HepG2 (cell line): ENCODE measurements at regions not wholly inside any gene's neighbourhood (a gene's known extent, or its start where the extent isn't known, plus 50 kb on each side); places are given as distances from the start of the nearest gene placed in this dataset.

Experiments
- ATAC-seq: fragments of 200-7000 bp; cut with Tn5 transposase; 3 replicates; pipeline ENCODE4 v1.9.1; 2020; ENCODE audit warnings: mild to moderate bottlenecking, moderate library complexity
- BruUV-seq: library from RNA; stranded (reverse); fragments of 400-500 nt; replicated peaks from 2 replicates; lab custom pipeline; 2021; lab: Mats Ljungman, UMichigan
- CTCF ChIA-PET: fragments of 300-600 bp; formaldehyde crosslinking; extraction: SDS; loops from one replicate; lab custom pipeline; 2021; ENCODE audit warnings: low total read pairs, inconsistent platforms, low intra/inter-chr PET ratio; lab: Yijun Ruan, JAX
- POLR2A ChIA-PET: fragments of 350-600 bp; sonication (Branson Sonifier 250); formaldehyde crosslinking; loops from one replicate; lab custom pipeline; 2020; ENCODE audit warnings: antibody characterized with exemption, inconsistent platforms; lab: Yijun Ruan, JAX
- DNase-seq: peaks from one replicate; pipeline ENCODE4 v3.0.0-alpha.2; 2015; ENCODE audit warnings: low spot score
- FAIRE-seq: peaks from 3 replicates; lab custom pipeline; 2011; peaks lifted over from hg19 to GRCh38; lab: Jason Lieb, UNC
- H2AFZ ChIP-seq: one replicate; pipeline ENCODE4 v1.6.1; 2011; ENCODE audit warnings: low read length, inconsistent platforms
- H3K27ac ChIP-seq: fragments of 300-600 bp; 3 replicates; pipeline ENCODE4 v1.8.0; 2011; ENCODE audit warnings: mixed run types, mild to moderate bottlenecking, mixed read lengths, low read length, inconsistent platforms; ENCODE audit not compliant: insufficient read depth; ENCODE audit errors: extremely low read length
- H3K27me3 ChIP-seq, 2 experiments: fragments of 200-600 bp in 1 of 2; 2 replicates in 1 of 2; 3 replicates in 1 of 2; pipeline versions ENCODE4 v1.6.0 to v1.8.0; 2011; ENCODE audit warnings: low read length in 2 of 2, mild to moderate bottlenecking in 2 of 2, moderate library complexity in 2 of 2, inconsistent platforms in 1 of 2; ENCODE audit not compliant: insufficient read depth in 2 of 2, control insufficient read depth in 1 of 2
- H3K36me3 ChIP-seq, 2 experiments: fragments of 200-600 bp in 1 of 2; replicated peaks in 1 of 2; 2 replicates in 1 of 2; 3 replicates in 1 of 2; pipeline versions ENCODE4 v1.5.1 to v1.8.0; 2011; ENCODE audit warnings: low read length in 2 of 2, inconsistent platforms in 1 of 2; ENCODE audit not compliant: insufficient read depth in 2 of 2, control insufficient read depth in 1 of 2
- H3K4me1 ChIP-seq: 2 replicates; pipeline ENCODE4 v1.5.1; 2012; ENCODE audit warnings: low read length, inconsistent platforms; ENCODE audit not compliant: insufficient read depth
- H3K4me2 ChIP-seq: 2 replicates; pipeline ENCODE4 v1.6.0; 2011; ENCODE audit warnings: low read depth, low read length, inconsistent platforms
- H3K4me3 ChIP-seq, 3 experiments: fragments of 200-600 bp in 1 of 3; sonication (generic), shearing (Covaris generic) in 1 of 3; replicated peaks in 1 of 3; 2 replicates each; pipeline ENCODE4 v1.5.1; 2011 to 2016; ENCODE audit warnings: low read length in 3 of 3, inconsistent platforms in 2 of 3, low read depth in 2 of 3, mild to moderate bottlenecking in 2 of 3, control low read depth in 1 of 3, mixed read lengths in 1 of 3; ENCODE audit not compliant: insufficient read depth in 1 of 3
- H3K79me2 ChIP-seq: one replicate; pipeline ENCODE4 v1.6.1; 2011; ENCODE audit warnings: low read length, inconsistent platforms; ENCODE audit not compliant: insufficient read depth
- H3K9ac ChIP-seq: 2 replicates; pipeline ENCODE4 v1.6.0; 2011; ENCODE audit warnings: mild to moderate bottlenecking, low read depth, low read length, inconsistent platforms; ENCODE audit not compliant: insufficient read depth
- H3K9me3 ChIP-seq: 2 replicates; pipeline ENCODE4 v1.5.1; 2012; ENCODE audit warnings: mild to moderate bottlenecking, low read length
- H4K20me1 ChIP-seq: 2 replicates; pipeline ENCODE4 v1.6.0; 2011; ENCODE audit warnings: inconsistent platforms, mild to moderate bottlenecking, low read length, moderate library complexity; ENCODE audit not compliant: insufficient read depth
- CHD4 ChIP-seq: fragments of 200-600 bp; sonication (generic); IDR thresholded peaks from 2 replicates; pipeline ENCODE4 v1.7.0; 2017; ENCODE audit warnings: mild to moderate bottlenecking, low read length, borderline replicate concordance
- SCMH1 ChIP-seq: sonication (generic); formaldehyde crosslinking; IDR thresholded peaks from 2 replicates; pipeline ENCODE4 v1.9.0; 2021; ENCODE audit warnings: missing genetic modification reagents, mild to moderate bottlenecking, borderline replicate concordance
- TMF1 ChIP-seq: sonication (generic); formaldehyde crosslinking; IDR thresholded peaks from 2 replicates; pipeline ENCODE4 v1.8.1; 2022; ENCODE audit warnings: low read depth, missing genetic modification reagents
- ZFP36 ChIP-seq: fragments of 150-350 bp; IDR thresholded peaks from 2 replicates; pipeline ENCODE4 v1.6.1; 2018; ENCODE audit warnings: borderline replicate concordance, low read length, low read depth; ENCODE audit not compliant: partially characterized antibody
- ZMYM3 ChIP-seq: sonication (generic); formaldehyde crosslinking; IDR thresholded peaks from 2 replicates; pipeline ENCODE4 v1.5.1; 2020; ENCODE audit warnings: mild to moderate bottlenecking, missing genetic modification reagents
- WGBS: methylation state at CpG from one replicate; pipeline ENCODE4 v1.1.6; 2017; ENCODE audit warnings: low lambda C conversion rate; 5-methylcytosine and 5-hydroxymethylcytosine counted together
- in situ Hi-C: cut with HindIII; loops from 2 replicates; pipeline ENCODE4 v1.10.0; 2017; ENCODE audit warnings: low pct_unique_long_range_greater_than_20kb; ENCODE audit not compliant: extremely low pct_ligation_motif_present
- intact Hi-C: fragments of 100-400 bp; cut with micrococcal nuclease; formaldehyde crosslinking; loops from one replicate; pipeline ENCODE4 v1.10.0; 2022; ENCODE audit not compliant: unreplicated experiment
- TF ChIP-seq, protein P1 (sequence below): sonication (generic); formaldehyde crosslinking; IDR thresholded peaks from 2 replicates; pipeline ENCODE4 v1.5.1; 2020; ENCODE audit warnings: mild to moderate bottlenecking, missing genetic modification reagents, borderline replicate concordance

DNA sequence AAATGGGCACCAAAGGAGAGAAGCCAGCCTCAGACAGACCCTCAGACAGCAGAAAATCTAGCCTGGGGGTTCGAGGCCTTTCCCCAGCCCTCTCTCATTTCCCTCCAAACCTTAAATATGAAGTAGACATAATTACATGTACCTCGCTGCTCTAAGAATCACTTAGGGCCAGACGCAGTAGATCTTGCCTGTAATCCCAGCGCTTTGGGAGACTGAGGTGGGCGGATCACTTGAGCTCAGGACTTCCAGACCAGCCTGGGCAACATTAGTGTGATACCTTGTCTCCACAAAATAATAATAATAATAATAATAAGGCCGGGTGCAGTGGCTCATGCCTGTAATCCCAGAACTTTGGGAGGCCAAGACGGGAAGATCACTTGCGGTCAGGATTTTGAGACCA is 52.1 kb upstream of the WNT7B start (continued):
- TF ChIP-seq, protein P1, sequence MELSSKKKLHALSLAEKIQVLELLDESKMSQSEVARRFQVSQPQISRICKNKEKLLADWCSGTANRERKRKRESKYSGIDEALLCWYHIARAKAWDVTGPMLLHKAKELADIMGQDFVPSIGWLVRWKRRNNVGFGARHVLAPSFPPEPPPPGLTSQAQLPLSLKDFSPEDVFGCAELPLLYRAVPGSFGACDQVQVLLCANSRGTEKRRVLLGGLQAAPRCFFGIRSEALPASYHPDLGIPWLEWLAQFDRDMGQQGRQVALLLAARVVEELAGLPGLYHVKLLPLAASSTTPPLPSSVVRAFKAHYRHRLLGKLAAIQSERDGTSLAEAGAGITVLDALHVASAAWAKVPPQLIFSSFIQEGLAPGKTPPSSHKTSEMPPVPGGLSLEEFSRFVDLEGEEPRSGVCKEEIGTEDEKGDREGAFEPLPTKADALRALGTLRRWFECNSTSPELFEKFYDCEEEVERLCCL (CRISPR knock-in tag): no peak
- no peak for TF ChIP-seq TMF1 (CRISPR knock-in tag)

DNA sequence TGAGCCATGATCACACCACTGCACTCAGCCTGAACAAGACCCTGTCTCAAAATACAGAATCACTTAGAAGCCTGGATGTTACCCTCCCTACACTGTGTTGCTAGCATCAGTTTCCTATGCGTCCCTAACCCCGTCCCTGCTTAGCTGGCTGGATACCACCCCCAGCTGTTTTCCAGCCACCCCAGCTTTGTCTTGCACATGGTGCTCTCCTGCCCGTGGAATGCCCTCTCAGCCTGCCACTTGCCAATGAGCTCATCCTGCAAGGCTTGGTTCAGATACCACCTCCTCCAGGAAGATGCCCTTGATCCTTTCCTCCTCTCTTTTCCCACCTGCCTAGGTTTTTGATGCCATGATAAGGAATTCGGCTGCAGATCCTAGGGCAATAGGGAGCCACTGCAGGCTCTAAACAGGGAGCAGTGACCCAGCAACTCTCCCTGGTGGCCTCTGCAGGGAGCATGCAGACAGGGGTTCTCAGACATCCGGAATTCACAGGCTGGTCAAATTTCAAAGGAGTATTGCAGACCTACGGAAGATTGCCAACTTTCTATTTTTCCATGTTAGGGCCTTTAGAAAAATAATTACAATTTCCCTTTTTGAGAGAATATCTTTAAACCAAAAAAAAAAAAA is 52.7 kb upstream of the WNT7B start:
- Histone ChIP-seq H3K4me2 (no peak overlapping the region), H3K9me3 (no peaks in the 10 kb centered on the region), H4K20me1 (no peaks in the 10 kb centered on the region), H3K9ac (no peak overlapping the region), H3K4me3 (no peak overlapping the region), H3K27ac (no peak overlapping the region), H3K27me3 (peaks cover 5 to 44% of the 10 kb centered on the region in 2 experiments; a peak in 4 of 5 replicates), H2AFZ (no peak overlapping the region), H3K36me3 (no peaks in the 10 kb centered on the region), H3K4me1 (peaks cover 60% of the 10 kb centered on the region), H3K79me2 (no peaks in the 10 kb centered on the region)
- ChIA-PET CTCF (no interaction called here), POLR2A (no interaction called here)
- no peak for FAIRE-seq
- 23% methylated on average over 4 of the region's 6 CpGs for WGBS
- BruUV-seq: no TSS peak
- no peak for DNase-seq
- intact Hi-C loops (no loop called here), in situ Hi-C loops (no loop called here)
- ATAC-seq: no peak
- no peak for TF ChIP-seq SCMH1 (CRISPR knock-in tag)
- TF ChIP-seq CHD4: peak; percentile 60; the same call in 1 of the 2 replicates
- TF ChIP-seq ZMYM3 (CRISPR knock-in tag): peak; percentile 58; the same call in 1 of the 2 replicates
- TF ChIP-seq ZFP36: peak; percentile 73
